Stimulated activated CD4-positive, alpha-beta T cell treated with anti-CD3 and anti-CD28 coated beads, Interleukin-2, amount 100 ng/mL, for 24 hours (primary cell): ENCODE measurements at regions not wholly inside any gene's neighbourhood (a gene's known extent, or its start where the extent isn't known, plus 50 kb on each side); places are given as distances from the start of the nearest gene placed in this dataset.

ENCODE experiments used
- DNase-seq, 2 donors: peaks; one replicate each; pipeline ENCODE4 v3.0.0-alpha.2; 2020

- no peak for DNase-seq
Measured at GRCh38 chr9:68648971-68649370, 56.1 kb upstream of the PIP5K1B start.

DNA sequence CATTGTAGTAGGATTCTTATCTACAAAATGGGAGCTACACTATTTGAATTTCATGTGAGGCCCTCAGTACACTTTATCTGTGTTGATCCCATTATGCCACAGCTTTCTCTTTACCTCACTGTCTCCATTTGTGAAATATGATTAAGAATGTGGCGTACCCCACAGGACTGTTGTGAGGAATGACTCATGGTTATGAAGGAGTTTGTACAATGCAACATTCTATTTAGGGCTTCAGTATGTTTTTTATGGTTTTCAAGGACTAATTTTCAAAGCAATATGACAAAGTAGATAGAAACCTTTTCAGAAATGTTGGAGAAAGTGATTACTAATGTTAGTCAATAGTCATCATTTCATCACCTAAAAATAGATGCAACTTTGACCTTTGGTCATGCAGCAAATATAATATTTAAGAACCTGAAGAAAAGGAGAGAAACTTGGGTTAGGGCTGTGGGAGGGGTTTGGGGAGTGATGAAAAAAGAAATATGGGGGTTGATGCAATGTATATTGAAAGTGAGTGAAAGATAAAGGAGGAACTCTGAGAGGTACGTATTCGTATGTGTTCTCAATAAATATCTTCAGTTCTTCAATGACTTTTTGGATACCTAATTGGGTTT is 53.7 kb upstream of the PIP5K1B start:
- no peak for DNase-seq

- peak; percentile 31 to 34 for DNase-seq
Measured at GRCh38 chr9:68653141-68653595, 51.9 kb upstream of the PIP5K1B start.

DNA sequence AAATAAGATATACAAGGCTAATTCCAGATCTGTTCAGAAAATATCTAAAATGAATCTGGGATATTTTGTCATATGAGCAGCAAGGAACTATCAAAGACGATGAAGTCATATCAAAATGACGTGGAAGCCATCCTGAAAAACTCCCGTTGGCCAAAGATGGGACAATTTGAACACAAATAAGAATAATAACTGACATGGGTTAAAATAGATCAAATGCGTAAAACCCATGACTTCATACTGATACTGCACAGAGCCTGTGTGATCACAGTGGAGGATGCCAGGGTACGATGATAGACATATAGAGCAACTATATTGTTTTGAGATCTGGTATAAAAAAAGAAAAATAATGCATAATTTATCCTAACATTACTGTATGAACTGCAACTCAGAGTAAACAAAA is 51.0 kb upstream of the PIP5K1B start:
- no peak for DNase-seq
